ENCODE measurements at regions not wholly inside any gene's neighbourhood (a gene's known extent, or its start where the extent isn't known, plus 50 kb on each side); places are given as distances from the start of the nearest gene placed in this dataset.

- TF ChIP-seq, protein P1, sequence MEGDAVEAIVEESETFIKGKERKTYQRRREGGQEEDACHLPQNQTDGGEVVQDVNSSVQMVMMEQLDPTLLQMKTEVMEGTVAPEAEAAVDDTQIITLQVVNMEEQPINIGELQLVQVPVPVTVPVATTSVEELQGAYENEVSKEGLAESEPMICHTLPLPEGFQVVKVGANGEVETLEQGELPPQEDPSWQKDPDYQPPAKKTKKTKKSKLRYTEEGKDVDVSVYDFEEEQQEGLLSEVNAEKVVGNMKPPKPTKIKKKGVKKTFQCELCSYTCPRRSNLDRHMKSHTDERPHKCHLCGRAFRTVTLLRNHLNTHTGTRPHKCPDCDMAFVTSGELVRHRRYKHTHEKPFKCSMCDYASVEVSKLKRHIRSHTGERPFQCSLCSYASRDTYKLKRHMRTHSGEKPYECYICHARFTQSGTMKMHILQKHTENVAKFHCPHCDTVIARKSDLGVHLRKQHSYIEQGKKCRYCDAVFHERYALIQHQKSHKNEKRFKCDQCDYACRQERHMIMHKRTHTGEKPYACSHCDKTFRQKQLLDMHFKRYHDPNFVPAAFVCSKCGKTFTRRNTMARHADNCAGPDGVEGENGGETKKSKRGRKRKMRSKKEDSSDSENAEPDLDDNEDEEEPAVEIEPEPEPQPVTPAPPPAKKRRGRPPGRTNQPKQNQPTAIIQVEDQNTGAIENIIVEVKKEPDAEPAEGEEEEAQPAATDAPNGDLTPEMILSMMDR (IDR thresholded peaks at IDR 0.05) = no peak
- no peak for TF ChIP-seq REST (IDR thresholded peaks at IDR 0.05; ENCODE audit: insufficient read depth in 1 of 2, low read depth in 2 of 2, low read length in 1 of 2)
- TF ChIP-seq POLR2AphosphoS5 (IDR thresholded peaks at IDR 0.05; ENCODE audit: low read depth, low read length) = no peak
These were observed 510.0 kb downstream of the KCTD16 start for GRCh38 chr5:144680711-144681110.
